Spleen (tissue), 7 donors: ENCODE measurements at regions not wholly inside any gene's neighbourhood (a gene's known extent, or its start where the extent isn't known, plus 50 kb on each side); places are given as distances from the start of the nearest gene placed in this dataset.

ENCODE experiments used
- POLR2A ChIP-seq, 3 donors: fragments of 450-650 bp; IDR thresholded peaks; one replicate each; pipeline ENCODE4 v1.5.1; 2017; ENCODE audit warnings: antibody characterized with exemption in 3 of 3, mild to moderate bottlenecking in 1 of 3
- POLR2AphosphoS5 ChIP-seq, 3 donors: sonication (generic); formaldehyde crosslinking; IDR thresholded peaks; one replicate each; pipeline ENCODE4 v1.5.1; 2017; ENCODE audit warnings: antibody characterized with exemption in 3 of 3
- TF ChIP-seq, protein P1 (sequence below), 11 experiments: fragments of 200-600 bp in 7 of 11; fragments of 450-650 bp in 4 of 11; sonication (generic) in 4 of 11; IDR thresholded peaks in 8 of 11; conservative IDR thresholded peaks in 3 of 11; 1 replicate in 7 of 11; 2 replicates in 4 of 11; pipeline versions ENCODE4 v1.4.0 to v1.8.0; 2016 to 2021; ENCODE audit warnings: antibody characterized with exemption in 11 of 11, inconsistent platforms in 4 of 11, mild to moderate bottlenecking in 1 of 11
- donor health status: DM: no; HTN: no; CAD: no; lungs with moderate emphysema.
- donor health status: DM: no; HTN: no; CAD: no.
- donor health status: DM: no; HTN: no; CAD: no.

DNA sequence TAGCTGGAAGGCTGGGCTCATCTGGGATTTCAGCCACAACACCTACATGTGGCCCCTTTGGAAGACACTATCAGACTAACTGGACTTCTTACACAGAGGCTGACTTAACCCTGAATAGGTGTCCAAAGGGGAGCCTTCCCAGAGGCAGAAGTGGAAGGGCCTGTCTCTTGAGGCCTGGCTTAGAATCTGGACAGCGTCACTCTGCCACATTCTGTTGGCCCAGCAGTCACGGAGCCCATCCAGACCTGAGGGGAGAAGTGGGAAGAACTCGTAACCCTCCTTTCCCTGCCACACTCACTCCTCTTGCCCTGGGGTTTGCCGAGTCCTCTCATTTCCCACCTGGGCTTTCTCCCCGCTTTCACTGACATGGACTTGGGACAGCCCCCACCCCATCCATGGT is 170.5 kb downstream of the C16orf95 start:
- TF ChIP-seq, protein P1, sequence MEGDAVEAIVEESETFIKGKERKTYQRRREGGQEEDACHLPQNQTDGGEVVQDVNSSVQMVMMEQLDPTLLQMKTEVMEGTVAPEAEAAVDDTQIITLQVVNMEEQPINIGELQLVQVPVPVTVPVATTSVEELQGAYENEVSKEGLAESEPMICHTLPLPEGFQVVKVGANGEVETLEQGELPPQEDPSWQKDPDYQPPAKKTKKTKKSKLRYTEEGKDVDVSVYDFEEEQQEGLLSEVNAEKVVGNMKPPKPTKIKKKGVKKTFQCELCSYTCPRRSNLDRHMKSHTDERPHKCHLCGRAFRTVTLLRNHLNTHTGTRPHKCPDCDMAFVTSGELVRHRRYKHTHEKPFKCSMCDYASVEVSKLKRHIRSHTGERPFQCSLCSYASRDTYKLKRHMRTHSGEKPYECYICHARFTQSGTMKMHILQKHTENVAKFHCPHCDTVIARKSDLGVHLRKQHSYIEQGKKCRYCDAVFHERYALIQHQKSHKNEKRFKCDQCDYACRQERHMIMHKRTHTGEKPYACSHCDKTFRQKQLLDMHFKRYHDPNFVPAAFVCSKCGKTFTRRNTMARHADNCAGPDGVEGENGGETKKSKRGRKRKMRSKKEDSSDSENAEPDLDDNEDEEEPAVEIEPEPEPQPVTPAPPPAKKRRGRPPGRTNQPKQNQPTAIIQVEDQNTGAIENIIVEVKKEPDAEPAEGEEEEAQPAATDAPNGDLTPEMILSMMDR (IDR thresholded peaks at IDR 0.05 in 8 of 11, conservative IDR thresholded peaks at IDR 0.05 in 3 of 11) = no peak
- no peak for TF ChIP-seq POLR2A (IDR thresholded peaks at IDR 0.05)
- no peak for TF ChIP-seq POLR2AphosphoS5 (IDR thresholded peaks at IDR 0.05)
